GM12878 (cell line): ENCODE measurements at regions not wholly inside any gene's neighbourhood (a gene's known extent, or its start where the extent isn't known, plus 50 kb on each side); places are given as distances from the start of the nearest gene placed in this dataset.

ENCODE experiments used
- ATAC-seq: fragments of 200-7000 bp; cut with Tn5 transposase; 3 replicates; pipeline ENCODE4 v1.9.1; 2020; ENCODE audit warnings: mild to moderate bottlenecking, moderate library complexity
- BruUV-seq: library from RNA; stranded (reverse); fragments of 400-500 nt; replicated peaks from 2 replicates; lab custom pipeline; 2021; lab: Mats Ljungman, UMichigan
- CTCF ChIA-PET: fragments of 300-600 bp; sonication (Branson Sonifier 250); formaldehyde crosslinking; extraction: SDS; loops from one replicate; lab custom pipeline; 2021; ENCODE audit warnings: inconsistent platforms; lab: Yijun Ruan, JAX
- POLR2A ChIA-PET: fragments of 350-600 bp; formaldehyde crosslinking; extraction: SDS; loops from one replicate; lab custom pipeline; 2021; ENCODE audit warnings: inconsistent platforms; lab: Charles Lee
- RAD21 ChIA-PET: fragments of 300-600 bp; sonication (Branson Sonifier 250); formaldehyde crosslinking; loops from one replicate; lab custom pipeline; 2023; ENCODE audit warnings: antibody characterized with exemption; ENCODE audit not compliant: unreplicated experiment; lab: Charles Lee
- SMC1A ChIA-PET: fragments of 300-600 bp; sonication (Branson Sonifier 250); formaldehyde crosslinking; loops from one replicate; lab custom pipeline; 2023; ENCODE audit not compliant: unreplicated experiment, uncharacterized antibody; lab: Charles Lee
- DNase-seq: peaks from one replicate; pipeline ENCODE4 v3.0.0-alpha.2; 2011; ENCODE audit warnings: low read depth, low spot score
- FAIRE-seq: peaks from 3 replicates; lab custom pipeline; 2011; peaks lifted over from hg19 to GRCh38; lab: Jason Lieb, UNC
- H2AFZ ChIP-seq: 2 replicates; pipeline ENCODE4 v1.6.0; 2011; ENCODE audit warnings: low read depth, low read length, control low read depth; ENCODE audit not compliant: control insufficient read depth
- H3K27ac ChIP-seq: 2 replicates; pipeline ENCODE4 v1.5.1; 2011; ENCODE audit warnings: control low read depth; ENCODE audit not compliant: control insufficient read depth, insufficient read depth
- H3K27me3 ChIP-seq, 2 experiments: replicated peaks in 1 of 2; 2 replicates each; pipeline versions ENCODE4 v1.6.0 to v1.6.1; 2011; ENCODE audit warnings: low read length in 1 of 2; ENCODE audit not compliant: control insufficient read depth in 2 of 2, insufficient read depth in 2 of 2
- H3K36me3 ChIP-seq, 2 experiments: 2 replicates each; pipeline ENCODE4 v1.5.1; 2011; ENCODE audit warnings: low read length in 1 of 2; ENCODE audit not compliant: control insufficient read depth in 2 of 2, insufficient read depth in 2 of 2
- H3K4me1 ChIP-seq: 2 replicates; pipeline ENCODE4 v1.6.1; 2011; ENCODE audit warnings: mild to moderate bottlenecking, low read length, moderate library complexity, mixed read lengths; ENCODE audit not compliant: control insufficient read depth, insufficient read depth
- H3K4me2 ChIP-seq: 2 replicates; pipeline ENCODE4 v1.6.0; 2011; ENCODE audit warnings: control low read depth; ENCODE audit not compliant: control insufficient read depth, insufficient read depth
- H3K4me3 ChIP-seq: fragments of 200-600 bp; sonication (generic); 2 replicates; pipeline ENCODE4 v1.5.1; 2016
- H3K79me2 ChIP-seq: 2 replicates; pipeline ENCODE4 v1.6.0; 2011; ENCODE audit warnings: low read length; ENCODE audit not compliant: control insufficient read depth, insufficient read depth
- H3K9ac ChIP-seq: 2 replicates; pipeline ENCODE4 v1.8.0; 2011; ENCODE audit warnings: low read length, control low read depth, mixed read lengths; ENCODE audit not compliant: control insufficient read depth, insufficient read depth
- H3K9me3 ChIP-seq: replicated peaks from 3 replicates; pipeline ENCODE4 v1.5.1; 2011; ENCODE audit warnings: mild to moderate bottlenecking, low read length; ENCODE audit not compliant: control insufficient read depth, insufficient read depth
- H4K20me1 ChIP-seq: 2 replicates; pipeline ENCODE4 v1.6.0; 2011; ENCODE audit not compliant: control insufficient read depth, insufficient read depth
- CHD4 ChIP-seq: fragments of 200-600 bp; sonication (generic); IDR thresholded peaks from 2 replicates; pipeline ENCODE4 v1.6.1; 2016; ENCODE audit warnings: mild to moderate bottlenecking
- EP300 ChIP-seq, 2 experiments: fragments of 150-350 bp in 1 of 2; IDR thresholded peaks; 2 replicates each; pipeline ENCODE4 v1.6.1; 2011 to 2012; ENCODE audit warnings: low read depth in 2 of 2, low read length in 2 of 2, borderline replicate concordance in 1 of 2, improper control_type of control experiment in 1 of 2, inconsistent platforms in 1 of 2; ENCODE audit not compliant: control insufficient read depth in 1 of 2
- FOS ChIP-seq: IDR thresholded peaks from 3 replicates; pipeline ENCODE4 v1.6.1; 2011; ENCODE audit warnings: borderline replicate concordance; ENCODE audit not compliant: insufficient read length; ENCODE audit errors: extremely low read depth
- GABPA ChIP-seq: IDR thresholded peaks from 2 replicates; pipeline ENCODE4 v1.6.1; 2014; ENCODE audit warnings: antibody characterized with exemption, low read depth, mild to moderate bottlenecking, inconsistent platforms
- HDAC6 ChIP-seq: fragments of 200-600 bp; sonication (generic); IDR thresholded peaks from one replicate; pipeline ENCODE4 v1.8.0; 2017; ENCODE audit warnings: antibody characterized with exemption; ENCODE audit not compliant: unreplicated experiment
- IKZF2 ChIP-seq, 2 experiments: fragments of 450-650 bp; IDR thresholded peaks; 2 replicates each; pipeline ENCODE4 v1.6.1; 2017; ENCODE audit warnings: mild to moderate bottlenecking in 2 of 2, moderate library complexity in 2 of 2
- NFYA ChIP-seq: IDR thresholded peaks from 2 replicates; pipeline ENCODE4 v1.6.1; 2011; ENCODE audit warnings: low read depth, mild to moderate bottlenecking, low read length, improper control_type of control experiment, borderline replicate concordance
- NR2F1 ChIP-seq: fragments of 450-650 bp; conservative IDR thresholded peaks from 2 replicates; pipeline ENCODE4 v1.6.1; 2017; ENCODE audit warnings: mild to moderate bottlenecking
- RCOR1 ChIP-seq: conservative IDR thresholded peaks from 2 replicates; pipeline ENCODE4 v1.6.1; 2012; ENCODE audit warnings: low read depth, low read length, improper control_type of control experiment
- SPI1 ChIP-seq: IDR thresholded peaks from 2 replicates; pipeline ENCODE4 v1.6.1; 2011; ENCODE audit warnings: low read depth, mild to moderate bottlenecking, low read length, moderate library complexity, borderline replicate concordance; ENCODE audit not compliant: insufficient read depth
- TBL1XR1 ChIP-seq: IDR thresholded peaks from 2 replicates; pipeline ENCODE4 v1.6.1; 2012; ENCODE audit warnings: low read depth, low read length, improper control_type of control experiment
- ZBED1 ChIP-seq: IDR thresholded peaks from 2 replicates; pipeline ENCODE4 v1.6.1; 2016; ENCODE audit warnings: borderline replicate concordance
- WGBS: methylation state at CpG from one replicate; pipeline ENCODE4 v1.1.6; 2016; ENCODE audit warnings: low lambda C conversion rate; ENCODE audit not compliant: insufficient replicate concordance, insufficient coverage; ENCODE audit errors: missing lambda C conversion rate; 5-methylcytosine and 5-hydroxymethylcytosine counted together
- in situ Hi-C: fragments of 300-500 bp; cut with MboI; formaldehyde crosslinking; loops from 9 replicates; pipeline ENCODE4 v1.14.3; 2018; ENCODE audit warnings: mixed read lengths
- intact Hi-C: fragments of 100-400 bp; cut with micrococcal nuclease; formaldehyde crosslinking; loops from one replicate; pipeline ENCODE4 v1.14.2; 2022; ENCODE audit not compliant: unreplicated experiment
- TF ChIP-seq, protein P1 (sequence below): IDR thresholded peaks from 2 replicates; pipeline ENCODE4 v1.6.1; 2012; ENCODE audit warnings: mild to moderate bottlenecking, low read depth, low read length
- TF ChIP-seq, protein P2 (sequence below): fragments of 450-650 bp; IDR thresholded peaks from 2 replicates; pipeline ENCODE4 v1.6.1; 2014; ENCODE audit warnings: mild to moderate bottlenecking

DNA sequence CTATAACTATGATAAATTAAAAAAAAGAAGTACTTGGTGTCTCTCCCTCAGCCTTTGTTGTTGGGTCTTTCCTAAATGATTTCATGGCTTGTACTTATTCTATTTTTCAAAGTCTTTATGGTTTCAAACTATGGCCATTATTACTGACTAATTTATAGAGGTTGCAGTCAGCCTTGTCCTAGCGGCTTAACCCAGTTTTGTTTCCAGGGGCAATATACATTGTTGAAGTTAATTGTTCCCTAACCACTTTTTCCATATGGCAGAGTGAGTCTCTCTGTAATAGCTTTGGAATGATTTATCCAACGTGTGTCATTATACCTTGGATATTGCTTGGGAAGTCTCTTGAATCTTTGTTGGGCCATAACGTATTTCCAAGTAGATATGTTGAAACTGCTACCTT lies 408.8 kb downstream of the HRH4 start:
- no peaks in the 10 kb centered on the region for H3K9me3 ChIP-seq
- SMC1A ChIA-PET, result no interaction called here
- CTCF ChIA-PET, result no interaction called here
- POLR2A ChIA-PET, result no interaction called here
- no peak overlapping the region for H3K27ac ChIP-seq
- no peak overlapping the region for H2AFZ ChIP-seq
- DNase-seq, result no peak
- H3K36me3 ChIP-seq, result no peaks in the 10 kb centered on the region
- no peaks in the 10 kb centered on the region; a peak in 3 of 4 replicates for H3K27me3 ChIP-seq
- no peak for ATAC-seq
- no peaks in the 10 kb centered on the region for H3K4me1 ChIP-seq
- BruUV-seq, result no TSS peak
- no peaks in the 10 kb centered on the region for H4K20me1 ChIP-seq
- H3K9ac ChIP-seq, result no peak overlapping the region
- intact Hi-C loops, result no loop called here
- TF ChIP-seq NFYA, result no peak
- TF ChIP-seq RCOR1, result no peak
- no peak for TF ChIP-seq SPI1
- no peaks in the 10 kb centered on the region for H3K79me2 ChIP-seq
- in situ Hi-C loops, result no loop called here
- WGBS, result 32% methylated on average over 3 of the region's 3 CpGs
- no peak for FAIRE-seq
- no peak overlapping the region for H3K4me2 ChIP-seq
- RAD21 ChIA-PET, result no interaction called here
- H3K4me3 ChIP-seq, result no peak overlapping the region

DNA sequence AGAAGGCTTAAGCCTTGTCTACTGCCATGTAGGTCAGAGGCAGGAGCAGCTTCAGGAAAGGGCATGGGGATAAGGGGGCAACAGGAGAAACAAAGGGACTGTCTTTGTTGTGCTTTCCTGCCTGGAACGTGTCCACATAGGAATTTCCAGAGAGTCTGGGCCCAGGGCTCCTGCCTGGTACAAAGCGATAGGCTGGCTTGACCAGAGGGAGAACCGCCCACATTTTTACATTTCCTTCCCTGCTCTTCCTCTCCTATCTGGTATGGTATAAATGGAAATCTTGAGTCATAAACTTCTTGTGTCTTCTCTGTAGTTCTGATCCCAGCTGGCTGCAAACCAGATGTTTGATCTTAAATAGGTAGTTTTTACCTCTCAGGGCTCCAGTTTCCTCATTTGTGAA lies 414.8 kb downstream of the HRH4 start:
- intact Hi-C loops, result loop anchor here (5.0 kb wide), 3 partner anchors 187 to 1027 kb away; no protein-coding TSS in a partner anchor
- no TSS peak for BruUV-seq
- Histone ChIP-seq H3K27me3 (no peaks in the 10 kb centered on the region; a peak in 1 of 4 replicates), H2AFZ (no peak overlapping the region), H3K9me3 (no peaks in the 10 kb centered on the region), H3K4me2 (no peak overlapping the region), H3K9ac (no peak overlapping the region), H3K79me2 (no peaks in the 10 kb centered on the region), H3K4me1 (no peaks in the 10 kb centered on the region), H3K36me3 (no peaks in the 10 kb centered on the region), H4K20me1 (no peaks in the 10 kb centered on the region), H3K27ac (no peak overlapping the region), H3K4me3 (no peak overlapping the region)
- ChIA-PET RAD21 (interaction anchor here (0.6 kb wide), 1 partner anchor 164 kb away, joined by 3 read pairs; no protein-coding TSS in a partner anchor), POLR2A (no interaction called here), SMC1A (no interaction called here), CTCF (no interaction called here)
- WGBS, result 30% methylated on average over 3 of the region's 3 CpGs
- ATAC-seq (no peak), FAIRE-seq (no peak), DNase-seq (no peak)
- in situ Hi-C loops, result loop anchor here (25.0 kb wide), 1 partner anchor 962 kb away; no protein-coding TSS in a partner anchor
- TF ChIP-seq, protein P1, sequence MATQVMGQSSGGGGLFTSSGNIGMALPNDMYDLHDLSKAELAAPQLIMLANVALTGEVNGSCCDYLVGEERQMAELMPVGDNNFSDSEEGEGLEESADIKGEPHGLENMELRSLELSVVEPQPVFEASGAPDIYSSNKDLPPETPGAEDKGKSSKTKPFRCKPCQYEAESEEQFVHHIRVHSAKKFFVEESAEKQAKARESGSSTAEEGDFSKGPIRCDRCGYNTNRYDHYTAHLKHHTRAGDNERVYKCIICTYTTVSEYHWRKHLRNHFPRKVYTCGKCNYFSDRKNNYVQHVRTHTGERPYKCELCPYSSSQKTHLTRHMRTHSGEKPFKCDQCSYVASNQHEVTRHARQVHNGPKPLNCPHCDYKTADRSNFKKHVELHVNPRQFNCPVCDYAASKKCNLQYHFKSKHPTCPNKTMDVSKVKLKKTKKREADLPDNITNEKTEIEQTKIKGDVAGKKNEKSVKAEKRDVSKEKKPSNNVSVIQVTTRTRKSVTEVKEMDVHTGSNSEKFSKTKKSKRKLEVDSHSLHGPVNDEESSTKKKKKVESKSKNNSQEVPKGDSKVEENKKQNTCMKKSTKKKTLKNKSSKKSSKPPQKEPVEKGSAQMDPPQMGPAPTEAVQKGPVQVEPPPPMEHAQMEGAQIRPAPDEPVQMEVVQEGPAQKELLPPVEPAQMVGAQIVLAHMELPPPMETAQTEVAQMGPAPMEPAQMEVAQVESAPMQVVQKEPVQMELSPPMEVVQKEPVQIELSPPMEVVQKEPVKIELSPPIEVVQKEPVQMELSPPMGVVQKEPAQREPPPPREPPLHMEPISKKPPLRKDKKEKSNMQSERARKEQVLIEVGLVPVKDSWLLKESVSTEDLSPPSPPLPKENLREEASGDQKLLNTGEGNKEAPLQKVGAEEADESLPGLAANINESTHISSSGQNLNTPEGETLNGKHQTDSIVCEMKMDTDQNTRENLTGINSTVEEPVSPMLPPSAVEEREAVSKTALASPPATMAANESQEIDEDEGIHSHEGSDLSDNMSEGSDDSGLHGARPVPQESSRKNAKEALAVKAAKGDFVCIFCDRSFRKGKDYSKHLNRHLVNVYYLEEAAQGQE, result no peak
- TF ChIP-seq, protein P2, sequence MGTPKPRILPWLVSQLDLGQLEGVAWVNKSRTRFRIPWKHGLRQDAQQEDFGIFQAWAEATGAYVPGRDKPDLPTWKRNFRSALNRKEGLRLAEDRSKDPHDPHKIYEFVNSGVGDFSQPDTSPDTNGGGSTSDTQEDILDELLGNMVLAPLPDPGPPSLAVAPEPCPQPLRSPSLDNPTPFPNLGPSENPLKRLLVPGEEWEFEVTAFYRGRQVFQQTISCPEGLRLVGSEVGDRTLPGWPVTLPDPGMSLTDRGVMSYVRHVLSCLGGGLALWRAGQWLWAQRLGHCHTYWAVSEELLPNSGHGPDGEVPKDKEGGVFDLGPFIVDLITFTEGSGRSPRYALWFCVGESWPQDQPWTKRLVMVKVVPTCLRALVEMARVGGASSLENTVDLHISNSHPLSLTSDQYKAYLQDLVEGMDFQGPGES, result no peak
- TF ChIP-seq EP300 (IDR thresholded peaks at IDR 0.05; ENCODE audit: borderline replicate concordance in 1 of 2, control insufficient read depth in 1 of 2, low read depth in 2 of 2, low read length in 2 of 2) (no peak), HDAC6 (no peak), IKZF2 (IDR thresholded peaks at IDR 0.05) (no peak), NR2F1 (no peak), FOS (no peak), TBL1XR1 (no peak), CHD4 (no peak), GABPA (no peak), ZBED1 (no peak)
